ENCODE measurements at regions not wholly inside any gene's neighbourhood (a gene's known extent, or its start where the extent isn't known, plus 50 kb on each side); places are given as distances from the start of the nearest gene placed in this dataset.

DNA sequence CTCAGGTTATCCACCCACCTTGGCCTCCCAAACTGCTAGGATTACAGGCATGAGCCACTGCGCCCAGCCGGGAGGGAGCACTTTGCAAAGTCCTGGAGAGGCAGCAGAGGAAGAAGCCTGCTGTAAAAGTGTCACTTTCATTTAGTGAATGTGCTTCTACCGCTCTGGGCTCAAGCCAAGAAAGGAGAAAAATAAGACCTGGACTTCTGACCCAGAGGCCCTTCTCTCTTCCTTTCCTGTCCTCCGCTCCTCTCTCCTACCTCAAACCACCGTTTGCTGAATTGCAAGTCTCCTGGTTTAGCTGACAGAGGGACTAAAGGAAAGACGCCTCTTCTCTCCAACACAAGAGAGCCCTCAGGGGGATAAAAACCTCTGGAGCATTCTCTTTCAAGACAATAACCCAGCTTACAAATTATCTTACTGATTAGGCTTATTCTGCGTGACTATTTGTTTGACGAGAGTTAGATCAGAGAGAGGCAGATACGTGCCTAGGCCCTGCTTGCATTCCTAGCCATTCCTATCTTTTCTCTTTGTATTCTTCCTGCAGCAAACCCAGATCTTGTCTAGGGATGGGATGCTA lies 84.2 kb upstream of the SLC22A23 start:
- TF ChIP-seq, protein P1, sequence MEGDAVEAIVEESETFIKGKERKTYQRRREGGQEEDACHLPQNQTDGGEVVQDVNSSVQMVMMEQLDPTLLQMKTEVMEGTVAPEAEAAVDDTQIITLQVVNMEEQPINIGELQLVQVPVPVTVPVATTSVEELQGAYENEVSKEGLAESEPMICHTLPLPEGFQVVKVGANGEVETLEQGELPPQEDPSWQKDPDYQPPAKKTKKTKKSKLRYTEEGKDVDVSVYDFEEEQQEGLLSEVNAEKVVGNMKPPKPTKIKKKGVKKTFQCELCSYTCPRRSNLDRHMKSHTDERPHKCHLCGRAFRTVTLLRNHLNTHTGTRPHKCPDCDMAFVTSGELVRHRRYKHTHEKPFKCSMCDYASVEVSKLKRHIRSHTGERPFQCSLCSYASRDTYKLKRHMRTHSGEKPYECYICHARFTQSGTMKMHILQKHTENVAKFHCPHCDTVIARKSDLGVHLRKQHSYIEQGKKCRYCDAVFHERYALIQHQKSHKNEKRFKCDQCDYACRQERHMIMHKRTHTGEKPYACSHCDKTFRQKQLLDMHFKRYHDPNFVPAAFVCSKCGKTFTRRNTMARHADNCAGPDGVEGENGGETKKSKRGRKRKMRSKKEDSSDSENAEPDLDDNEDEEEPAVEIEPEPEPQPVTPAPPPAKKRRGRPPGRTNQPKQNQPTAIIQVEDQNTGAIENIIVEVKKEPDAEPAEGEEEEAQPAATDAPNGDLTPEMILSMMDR (IDR thresholded peaks at IDR 0.05; ENCODE audit: low read length): no peak
- no peak for TF ChIP-seq EZH2phosphoT487 (IDR thresholded peaks at IDR 0.05; ENCODE audit: low read length)
- TF ChIP-seq EZH2 (optimal IDR thresholded peaks at IDR 0.05; ENCODE audit: low read depth, low read length): no peak
